ENCODE measurements at regions not wholly inside any gene's neighbourhood (a gene's known extent, or its start where the extent isn't known, plus 50 kb on each side); places are given as distances from the start of the nearest gene placed in this dataset.
"Not testable (repeated sequence)": the region's sequence is repeated elsewhere in the genome, so short reads cannot be mapped to it uniquely, and the experiment has no call there.

- DNase-seq, result no peak
Observed at GRCh38 chr4:14125375-14126129, 498.0 kb upstream of the BOD1L1 start.

DNA sequence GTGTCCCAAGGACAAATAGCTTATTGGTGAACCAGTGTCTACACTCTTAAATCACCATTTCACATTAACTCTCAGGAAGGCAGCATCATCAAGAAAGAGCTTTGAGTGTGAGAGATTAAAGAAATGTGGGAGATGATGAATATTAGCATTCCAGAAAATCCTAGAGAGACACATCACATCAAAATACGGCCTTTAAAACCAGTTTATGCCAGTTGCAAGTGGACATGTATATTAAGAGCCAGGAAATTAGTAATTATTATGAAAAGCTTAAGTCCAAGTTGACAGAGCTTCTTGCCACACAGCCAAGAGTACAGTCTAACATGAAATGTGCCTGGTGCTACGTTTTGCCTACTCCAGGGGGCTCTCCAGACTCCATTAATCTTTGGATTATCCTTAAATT, 503.0 kb upstream of the BOD1L1 start:
- DNase-seq, result no peak

- no peak for DNase-seq
Observed at GRCh38 chr4:14131335-14131734, 503.8 kb upstream of the BOD1L1 start.

- no peak for DNase-seq
Observed at GRCh38 chr4:14132301-14132700, 504.8 kb upstream of the BOD1L1 start.

- DNase-seq, result no peak
Observed at GRCh38 chr4:14138106-14138505, 510.6 kb upstream of the BOD1L1 start.

GRCh38 chr4:14143892-14144291, 516.4 kb upstream of the BOD1L1 start:
- DNase-seq, result no peak

GRCh38 chr4:14149176-14150053, 521.9 kb upstream of the BOD1L1 start:
- no peak for DNase-seq

- no peak for DNase-seq
Observed at GRCh38 chr4:14151101-14151500, 523.6 kb upstream of the BOD1L1 start.

GRCh38 chr4:14152834-14153519, 525.5 kb upstream of the BOD1L1 start:
- DNase-seq, result no peak

GRCh38 chr4:14155803-14156202, 528.3 kb upstream of the BOD1L1 start:
- no peak for DNase-seq

DNA sequence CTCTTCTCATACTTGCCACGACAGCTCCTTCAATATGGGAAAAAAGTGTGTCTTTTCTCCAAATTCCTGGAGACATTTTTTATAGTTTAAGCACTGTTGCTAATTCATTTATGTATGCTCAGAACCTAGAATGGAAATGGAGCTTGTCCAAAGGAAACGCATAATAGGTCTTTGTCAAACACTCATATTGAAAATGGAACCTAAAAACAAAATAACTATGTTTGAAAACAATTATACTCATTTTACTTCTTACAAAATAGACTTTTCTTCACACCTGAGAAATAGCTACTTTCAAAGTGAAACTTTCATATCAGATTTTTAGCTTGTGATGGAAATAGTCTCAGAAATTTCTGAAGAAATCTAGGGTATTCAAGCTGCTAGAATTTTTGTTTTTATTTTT, 529.7 kb upstream of the BOD1L1 start:
- no peak for DNase-seq

GRCh38 chr4:14165222-14165920, 537.8 kb upstream of the BOD1L1 start:
- DNase-seq, result no peak

DNA sequence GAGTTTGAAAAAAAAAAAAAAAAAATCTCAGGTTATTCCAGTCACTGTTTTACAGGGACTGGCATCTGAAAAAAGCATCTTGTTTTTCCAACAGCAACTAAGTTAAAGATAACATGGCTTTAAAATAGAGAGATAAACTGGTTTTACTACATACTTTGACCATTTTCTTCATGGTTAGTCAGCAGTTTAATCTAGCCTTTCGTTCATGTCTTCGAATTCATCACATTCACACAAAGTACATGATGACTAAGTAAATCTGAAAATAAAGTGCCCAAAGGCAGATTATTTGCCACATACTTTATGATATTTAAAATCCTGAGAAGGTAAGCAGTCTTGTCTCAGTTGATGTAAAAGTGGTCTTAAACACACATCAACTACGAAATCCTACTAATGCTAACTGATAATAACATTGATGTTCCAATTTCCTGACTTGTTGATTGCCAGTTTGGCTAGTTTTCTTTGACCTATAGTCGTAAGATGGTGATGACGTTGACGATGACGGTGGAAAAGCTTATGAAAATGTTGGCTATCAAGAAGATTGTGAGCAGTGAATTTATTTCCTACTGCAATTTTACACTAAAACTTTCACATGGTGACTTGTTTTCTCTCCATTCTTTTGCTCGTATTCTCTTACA, 540.5 kb upstream of the BOD1L1 start:
- DNase-seq, result no peak

GRCh38 chr4:14168919-14169318, 541.4 kb upstream of the BOD1L1 start:
- DNase-seq, result no peak

DNA sequence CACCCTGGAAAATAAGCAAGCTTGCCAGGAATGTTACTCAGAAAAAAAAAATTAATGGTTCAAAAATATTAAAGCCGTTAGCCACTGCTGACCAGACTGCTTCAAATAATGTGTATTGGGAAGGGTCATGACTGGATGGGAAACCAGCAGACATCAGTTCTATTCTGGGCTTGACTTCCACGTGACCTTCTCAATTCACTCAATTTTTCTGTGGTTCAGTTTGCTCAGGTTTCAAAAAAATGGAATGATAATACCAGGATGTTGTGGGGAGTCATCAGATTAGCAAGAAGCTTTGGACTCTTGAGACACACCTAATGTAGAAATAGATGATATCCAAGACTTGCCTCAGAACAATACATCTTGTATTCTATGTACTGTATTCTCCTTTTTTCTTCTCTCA, 541.9 kb upstream of the BOD1L1 start:
- no peak for DNase-seq

DNA sequence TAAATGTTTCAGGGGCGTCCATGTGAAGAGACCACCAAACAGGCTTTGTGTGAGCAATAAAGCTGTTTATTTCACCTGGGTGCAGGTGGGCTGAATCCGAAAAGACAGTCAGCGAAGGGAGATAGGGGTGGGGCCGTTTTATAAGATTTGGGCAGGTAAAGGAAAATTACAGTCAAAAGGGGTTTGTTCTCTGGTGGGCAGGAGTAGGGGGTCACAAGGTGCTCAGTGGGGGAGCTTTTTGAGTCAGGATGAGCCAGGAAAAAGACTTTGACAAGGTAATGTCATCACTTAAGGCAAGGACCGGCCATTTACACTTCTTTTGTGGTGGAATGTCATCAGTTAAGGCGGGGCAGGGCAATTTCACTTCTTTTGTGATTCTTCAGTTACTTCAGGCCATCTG, 542.4 kb upstream of the BOD1L1 start:
- DNase-seq, result not testable (repeated sequence)

- DNase-seq, result no peak
Observed at GRCh38 chr4:14176613-14177012, 549.1 kb upstream of the BOD1L1 start.

- DNase-seq, result no peak
Observed at GRCh38 chr4:14177987-14178386, 550.5 kb upstream of the BOD1L1 start.

DNA sequence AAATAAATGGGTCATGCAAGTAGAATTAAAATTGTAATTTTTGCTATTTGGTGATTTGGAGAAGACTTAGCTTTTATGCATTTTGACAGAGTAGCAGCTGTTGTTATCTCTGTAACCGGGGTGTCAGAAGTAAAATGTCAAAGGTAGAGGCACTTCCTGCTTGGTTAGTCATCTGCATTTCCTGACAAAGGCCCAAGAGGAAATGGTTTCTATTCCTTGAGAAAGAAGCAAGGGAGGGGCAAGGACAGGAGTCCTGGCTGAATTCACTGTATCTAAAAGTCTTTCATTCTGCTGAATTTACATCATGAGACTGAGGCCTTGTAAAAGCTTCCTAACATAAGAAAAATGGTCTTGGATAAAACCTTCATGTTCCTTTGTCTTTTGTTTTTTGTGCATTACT, 550.9 kb upstream of the BOD1L1 start:
- DNase-seq, result no peak

DNA sequence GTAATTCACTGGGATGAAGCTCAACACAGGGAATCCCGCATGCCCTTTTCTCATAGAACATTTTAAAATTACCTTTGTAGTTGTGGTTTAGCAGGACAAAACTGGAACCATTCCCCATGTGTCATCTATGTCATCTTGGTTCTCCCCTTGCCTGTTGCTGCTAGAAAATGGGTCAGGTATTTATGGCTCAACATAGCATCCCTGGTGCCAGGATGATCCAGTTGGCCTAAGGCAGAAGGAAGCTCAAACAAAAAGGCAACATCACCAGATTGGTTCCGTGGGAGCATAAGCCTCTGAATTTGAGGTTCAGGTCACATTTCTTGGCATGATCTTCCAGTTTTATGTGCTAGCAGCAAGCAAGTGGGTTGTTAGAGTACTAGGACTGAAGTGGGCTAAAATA, 552.6 kb upstream of the BOD1L1 start:
- DNase-seq, result no peak

DNA sequence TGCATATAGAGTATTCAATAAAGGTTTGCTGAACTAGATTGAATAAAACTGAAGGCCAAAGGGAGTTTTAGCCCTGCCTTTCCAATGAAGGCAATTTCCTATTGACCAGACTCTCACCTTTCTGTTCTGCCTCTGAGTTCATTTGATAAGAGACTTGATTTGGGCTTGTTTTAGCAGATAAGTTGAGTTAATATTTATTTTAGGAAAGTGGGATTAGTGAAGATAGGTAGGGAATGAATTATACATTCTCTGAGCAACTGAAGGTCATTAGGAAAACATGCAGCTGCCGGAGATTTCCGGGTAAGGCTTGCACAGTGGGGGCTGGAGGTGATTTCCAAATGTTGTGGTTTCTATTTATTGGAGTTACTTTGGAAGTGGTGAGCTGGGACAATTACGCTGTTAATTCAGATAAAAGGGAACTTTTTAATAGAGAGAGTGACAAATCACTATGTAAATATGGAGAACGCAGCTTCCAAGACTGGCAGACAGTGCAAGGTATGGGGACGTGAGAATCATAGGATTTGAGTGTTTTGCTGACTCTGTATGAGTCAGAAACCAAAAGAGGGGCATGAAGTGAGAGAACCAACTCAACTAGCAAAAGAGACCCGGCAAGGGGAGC, 553.6 kb upstream of the BOD1L1 start:
- DNase-seq, result no peak

- no peak for DNase-seq
Observed at GRCh38 chr4:14182148-14182547, 554.6 kb upstream of the BOD1L1 start.
